ENCODE measurements at regions not wholly inside any gene's neighbourhood (a gene's known extent, or its start where the extent isn't known, plus 50 kb on each side); places are given as distances from the start of the nearest gene placed in this dataset.

- TF ChIP-seq, protein P1, sequence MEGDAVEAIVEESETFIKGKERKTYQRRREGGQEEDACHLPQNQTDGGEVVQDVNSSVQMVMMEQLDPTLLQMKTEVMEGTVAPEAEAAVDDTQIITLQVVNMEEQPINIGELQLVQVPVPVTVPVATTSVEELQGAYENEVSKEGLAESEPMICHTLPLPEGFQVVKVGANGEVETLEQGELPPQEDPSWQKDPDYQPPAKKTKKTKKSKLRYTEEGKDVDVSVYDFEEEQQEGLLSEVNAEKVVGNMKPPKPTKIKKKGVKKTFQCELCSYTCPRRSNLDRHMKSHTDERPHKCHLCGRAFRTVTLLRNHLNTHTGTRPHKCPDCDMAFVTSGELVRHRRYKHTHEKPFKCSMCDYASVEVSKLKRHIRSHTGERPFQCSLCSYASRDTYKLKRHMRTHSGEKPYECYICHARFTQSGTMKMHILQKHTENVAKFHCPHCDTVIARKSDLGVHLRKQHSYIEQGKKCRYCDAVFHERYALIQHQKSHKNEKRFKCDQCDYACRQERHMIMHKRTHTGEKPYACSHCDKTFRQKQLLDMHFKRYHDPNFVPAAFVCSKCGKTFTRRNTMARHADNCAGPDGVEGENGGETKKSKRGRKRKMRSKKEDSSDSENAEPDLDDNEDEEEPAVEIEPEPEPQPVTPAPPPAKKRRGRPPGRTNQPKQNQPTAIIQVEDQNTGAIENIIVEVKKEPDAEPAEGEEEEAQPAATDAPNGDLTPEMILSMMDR (conservative IDR thresholded peaks at IDR 0.05 in 1 of 2, IDR thresholded peaks at IDR 0.05 in 1 of 2; ENCODE audit: low read depth in 1 of 2, low read length in 2 of 2): no peak
- no peak for TF ChIP-seq EZH2 (IDR thresholded peaks at IDR 0.05; ENCODE audit: low read length, missing control alignments)
Observed at GRCh38 chr12:105552056-105552455, 221.6 kb downstream of the C12orf75 start.

All from fibroblast of lung (primary cell).